Skeletal muscle cell (primary cell): ENCODE measurements at regions not wholly inside any gene's neighbourhood (a gene's known extent, or its start where the extent isn't known, plus 50 kb on each side); places are given as distances from the start of the nearest gene placed in this dataset.

Source experiments
- DNase-seq: peaks from one replicate; pipeline ENCODE4 v3.0.0-alpha.2; 2010; ENCODE audit warnings: low read depth
- H3K4me3 ChIP-seq: 2 replicates; pipeline ENCODE4 v1.5.1; 2011; ENCODE audit warnings: low read depth, mild to moderate bottlenecking, control low read depth, low read length, moderate library complexity

GRCh38 chr3:14329842-14330241 is 72.6 kb upstream of the SLC6A6 start:
- DNase-seq, result no peak
- no peak overlapping the region for H3K4me3 ChIP-seq

- H3K4me3 ChIP-seq, result no peak overlapping the region
- DNase-seq, result no peak
Measured at GRCh38 chr3:14330508-14330907, 71.9 kb upstream of the SLC6A6 start.

- no peak overlapping the region for H3K4me3 ChIP-seq
- no peak for DNase-seq
Measured at GRCh38 chr3:14331251-14331650, 71.2 kb upstream of the SLC6A6 start.

- H3K4me3 ChIP-seq, result no peak overlapping the region
- no peak for DNase-seq
Measured at GRCh38 chr3:14332392-14332791, 70.0 kb upstream of the SLC6A6 start.

GRCh38 chr3:14333215-14333614 is 69.2 kb upstream of the SLC6A6 start:
- no peak overlapping the region for H3K4me3 ChIP-seq
- DNase-seq, result no peak

GRCh38 chr3:14333621-14334020 is 68.8 kb upstream of the SLC6A6 start:
- DNase-seq, result no peak
- H3K4me3 ChIP-seq, result no peak overlapping the region

- DNase-seq, result no peak
- no peak overlapping the region for H3K4me3 ChIP-seq
Measured at GRCh38 chr3:14334136-14334535, 68.3 kb upstream of the SLC6A6 start.

- no peak for DNase-seq
- no peak overlapping the region for H3K4me3 ChIP-seq
Measured at GRCh38 chr3:14334936-14335335, 67.5 kb upstream of the SLC6A6 start.

- H3K4me3 ChIP-seq, result no peak overlapping the region
- DNase-seq, result no peak
Measured at GRCh38 chr3:14335774-14336748, 66.3 kb upstream of the SLC6A6 start.

- H3K4me3 ChIP-seq, result no peak overlapping the region
- DNase-seq, result no peak
Measured at GRCh38 chr3:14336749-14337598, 65.4 kb upstream of the SLC6A6 start.

GRCh38 chr3:14337828-14338227 is 64.6 kb upstream of the SLC6A6 start:
- no peak for DNase-seq
- H3K4me3 ChIP-seq, result no peak overlapping the region

- no peak overlapping the region for H3K4me3 ChIP-seq
- no peak for DNase-seq
Measured at GRCh38 chr3:14338242-14338641, 64.2 kb upstream of the SLC6A6 start.

- H3K4me3 ChIP-seq, result no peak overlapping the region
- DNase-seq, result no peak
Measured at GRCh38 chr3:14338898-14339458, 63.4 kb upstream of the SLC6A6 start.

GRCh38 chr3:14340960-14341708 is 61.3 kb upstream of the SLC6A6 start:
- no peak overlapping the region for H3K4me3 ChIP-seq
- DNase-seq, result no peak

- H3K4me3 ChIP-seq, result no peak overlapping the region
- no peak for DNase-seq
Measured at GRCh38 chr3:14343338-14344112, 58.9 kb upstream of the SLC6A6 start.

- DNase-seq, result no peak
- H3K4me3 ChIP-seq, result no peak overlapping the region
Measured at GRCh38 chr3:14344351-14344750, 58.1 kb upstream of the SLC6A6 start.

GRCh38 chr3:14345496-14346150 is 56.8 kb upstream of the SLC6A6 start:
- no peak for DNase-seq
- no peak overlapping the region for H3K4me3 ChIP-seq

- H3K4me3 ChIP-seq, result no peak overlapping the region
- DNase-seq, result no peak
Measured at GRCh38 chr3:14346191-14346590, 56.2 kb upstream of the SLC6A6 start.
